Upper lobe of right lung (tissue), 1 donor: ENCODE measurements at regions not wholly inside any gene's neighbourhood (a gene's known extent, or its start where the extent isn't known, plus 50 kb on each side); places are given as distances from the start of the nearest gene placed in this dataset.
"Not testable (repeated sequence)": the region's sequence is repeated elsewhere in the genome, so short reads cannot be mapped to it uniquely, and the experiment has no call there.

Source experiments
- ATAC-seq: fragments of 200-7000 bp; cut with Tn5 transposase; one replicate; pipeline ENCODE4 v1.9.1; 2020; ENCODE audit warnings: mild to moderate bottlenecking, moderate library complexity
- DNase-seq: peaks from one replicate; pipeline ENCODE4 v3.0.0-alpha.2; 2020
- H3K27ac ChIP-seq: fragments of 200-600 bp; one replicate; pipeline ENCODE4 v1.8.0; 2022
- H3K27me3 ChIP-seq: fragments of 200-600 bp; one replicate; pipeline ENCODE4 v1.8.0; 2022; ENCODE audit warnings: mild to moderate bottlenecking
- H3K36me3 ChIP-seq: fragments of 200-600 bp; one replicate; pipeline ENCODE4 v1.8.0; 2022
- H3K4me1 ChIP-seq: fragments of 200-600 bp; one replicate; pipeline ENCODE4 v1.8.0; 2022
- H3K4me3 ChIP-seq: fragments of 200-600 bp; one replicate; pipeline ENCODE4 v1.8.0; 2022; ENCODE audit warnings: mild to moderate bottlenecking
- H3K9me3 ChIP-seq: fragments of 200-600 bp; one replicate; pipeline ENCODE4 v1.8.0; 2022
- CTCF ChIP-seq: fragments of 200-600 bp; IDR thresholded peaks from one replicate; pipeline ENCODE4 v1.8.0; 2022; ENCODE audit warnings: antibody characterized with exemption
- intact Hi-C: fragments of 100-400 bp; cut with DNase I; formaldehyde crosslinking; loops from one replicate; pipeline ENCODE4 v1.11.0; 2022
- donor health status: DM: no; HTN: yes; CAD: no; lungs with severe emphysema.

GRCh38 chr5:124103671-124104070 is 591.7 kb downstream of the CSNK1G3 start:
- no peaks in the 10 kb centered on the region for H3K9me3 ChIP-seq
- H3K4me1 ChIP-seq, result no peaks in the 10 kb centered on the region
- no peak overlapping the region for H3K27ac ChIP-seq
- H3K36me3 ChIP-seq, result no peaks in the 10 kb centered on the region
- intact Hi-C loops, result no loop called here
- no peak for ATAC-seq
- no peaks in the 10 kb centered on the region for H3K27me3 ChIP-seq
- DNase-seq, result no peak
- TF ChIP-seq CTCF, result no peak
- no peak overlapping the region for H3K4me3 ChIP-seq

- DNase-seq, H3K4me3 ChIP-seq, H3K36me3 ChIP-seq, H3K9me3 ChIP-seq, intact Hi-C loops, H3K4me1 ChIP-seq, ATAC-seq, H3K27ac ChIP-seq, H3K27me3 ChIP-seq: not testable (repeated sequence)
Measured at GRCh38 chr5:124103056-124103455, 591.1 kb downstream of the CSNK1G3 start.

GRCh38 chr5:124102486-124102885 is 590.5 kb downstream of the CSNK1G3 start:
- ATAC-seq, result no peak
- TF ChIP-seq CTCF, result no peak
- DNase-seq, result no peak
- Histone ChIP-seq H3K27me3 (no peaks in the 10 kb centered on the region), H3K4me1 (no peaks in the 10 kb centered on the region), H3K9me3 (no peaks in the 10 kb centered on the region), H3K36me3 (no peaks in the 10 kb centered on the region), H3K4me3 (no peak overlapping the region), H3K27ac (no peak overlapping the region)
- intact Hi-C loops, result no loop called here

- Histone ChIP-seq H3K4me1 (no peaks in the 10 kb centered on the region), H3K27ac (no peak overlapping the region), H3K36me3 (no peaks in the 10 kb centered on the region), H3K9me3 (no peaks in the 10 kb centered on the region), H3K4me3 (no peak overlapping the region), H3K27me3 (no peaks in the 10 kb centered on the region)
- TF ChIP-seq CTCF, result no peak
- intact Hi-C loops, result no loop called here
- no peak for DNase-seq
- no peak for ATAC-seq
Measured at GRCh38 chr5:124093658-124094057, 581.7 kb downstream of the CSNK1G3 start.

- H3K4me1 ChIP-seq, result no peaks in the 10 kb centered on the region
- no peaks in the 10 kb centered on the region for H3K9me3 ChIP-seq
- no peaks in the 10 kb centered on the region for H3K36me3 ChIP-seq
- no peak overlapping the region for H3K27ac ChIP-seq
- no peak for TF ChIP-seq CTCF
- ATAC-seq (no peak), DNase-seq (no peak)
- H3K4me3 ChIP-seq, result no peak overlapping the region
- no peaks in the 10 kb centered on the region for H3K27me3 ChIP-seq
- intact Hi-C loops, result no loop called here
Measured at GRCh38 chr5:124090115-124090514, 578.1 kb downstream of the CSNK1G3 start.

GRCh38 chr5:124089578-124089977 is 577.6 kb downstream of the CSNK1G3 start:
- no peak for TF ChIP-seq CTCF
- Histone ChIP-seq H3K4me3 (no peak overlapping the region), H3K27me3 (no peaks in the 10 kb centered on the region), H3K9me3 (no peaks in the 10 kb centered on the region), H3K27ac (no peak overlapping the region), H3K4me1 (no peaks in the 10 kb centered on the region), H3K36me3 (no peaks in the 10 kb centered on the region)
- intact Hi-C loops, result no loop called here
- DNase-seq (no peak), ATAC-seq (no peak)
